Ovary (tissue), 7 donors: ENCODE measurements at regions not wholly inside any gene's neighbourhood (a gene's known extent, or its start where the extent isn't known, plus 50 kb on each side); places are given as distances from the start of the nearest gene placed in this dataset.

Experiments
- DNase-seq, 5 donors: peaks; one replicate each; pipeline ENCODE4 v3.0.0-alpha.2; 2019 to 2020
- H3K27ac ChIP-seq, 2 donors: fragments of 200-600 bp; one replicate each; pipeline versions ENCODE4 v1.5.1 to v1.8.0; 2019 to 2022
- H3K27me3 ChIP-seq: fragments of 200-600 bp; one replicate; pipeline ENCODE4 v1.8.0; 2022
- H3K36me3 ChIP-seq: fragments of 200-600 bp; sonication (generic); one replicate; pipeline ENCODE4 v1.5.1; 2019
- H3K4me1 ChIP-seq: one replicate; pipeline ENCODE4 v1.8.1; 2013; ENCODE audit warnings: mild to moderate bottlenecking, moderate library complexity; ENCODE audit not compliant: insufficient read depth
- H3K4me3 ChIP-seq: fragments of 200-600 bp; sonication (generic); one replicate; pipeline ENCODE4 v1.5.1; 2017
- H3K9me3 ChIP-seq, 2 donors: fragments of 200-600 bp in 1 of 2; sonication (generic) in 1 of 2; one replicate each; pipeline versions ENCODE4 v1.5.1 to v1.8.1; 2013 to 2019; ENCODE audit warnings: mild to moderate bottlenecking in 1 of 2, moderate library complexity in 1 of 2
- EP300 ChIP-seq: sonication (generic); formaldehyde crosslinking; IDR thresholded peaks from one replicate; pipeline ENCODE4 v1.6.1; 2017; ENCODE audit warnings: antibody characterized with exemption
- POLR2A ChIP-seq: fragments of 450-650 bp; IDR thresholded peaks from one replicate; pipeline ENCODE4 v1.6.1; 2017; ENCODE audit warnings: antibody characterized with exemption, mild to moderate bottlenecking, moderate library complexity
- WGBS, 3 donors: extraction: QIAGEN DNeasy Blood & Tissue Kit in 1 of 3; methylation state at CpG; one replicate each; pipeline versions ENCODE4 v1.1.5 to v1.1.7; 2013 to 2017; 5-methylcytosine and 5-hydroxymethylcytosine counted together
- intact Hi-C, 4 donors: fragments of 100-400 bp; cut with DNase I; formaldehyde crosslinking; loops; one replicate each; pipeline versions ENCODE4 v1.11.0 to v1.15.1; 2022 to 2023
- TF ChIP-seq, protein P1 (sequence below), 3 donors: fragments of 450-650 bp in 2 of 3; fragments of 200-600 bp in 1 of 3; IDR thresholded peaks; one replicate each; pipeline versions ENCODE4 v1.5.1 to v1.8.0; 2016 to 2022; ENCODE audit warnings: antibody characterized with exemption in 3 of 3, mild to moderate bottlenecking in 1 of 3
- donor health status: DM: no; HTN: no; CAD: no; lungs with moderate emphysema.
- donor health status: DM: no; HTN: no; CAD: no.
- donor health status: Bipolar disorder and iron deficiency.
- donor health status: DM: no; HTN: no; CAD: no.
- donor health status: DM: yes; HTN: yes; CAD: no.

DNA sequence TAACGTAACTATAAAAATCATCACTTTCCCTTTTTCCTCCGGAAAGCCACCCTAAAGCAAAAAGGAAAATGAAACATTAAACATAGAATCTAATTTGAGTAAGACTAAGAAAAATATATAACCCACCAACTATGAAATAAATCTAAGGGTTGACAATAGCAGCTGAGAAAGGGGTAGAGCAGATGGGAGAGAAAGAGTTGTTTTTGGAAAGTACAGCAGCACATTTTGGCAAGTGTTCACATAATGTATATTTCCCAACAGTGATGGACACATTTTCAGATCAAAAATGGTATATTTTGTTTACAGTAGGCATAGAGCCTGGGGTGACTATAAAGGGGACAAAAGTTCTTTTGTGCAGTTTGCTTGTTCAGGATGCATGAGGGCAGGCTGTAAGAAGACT lies 1287.4 kb upstream of the B3GALT2 start:
- WGBS, 3 donors, result 85 to 96% (median 90%) methylated on average over 2 of the region's 2 CpGs
- no peak for DNase-seq
- Histone ChIP-seq H3K36me3 (no peaks in the 10 kb centered on the region), H3K9me3 (no peaks in the 10 kb centered on the region), H3K4me1 (no peaks in the 10 kb centered on the region), H3K27me3 (no peaks in the 10 kb centered on the region), H3K27ac (no peak overlapping the region), H3K4me3 (no peak overlapping the region)
- TF ChIP-seq EP300 (no peak), POLR2A (no peak)
- TF ChIP-seq, protein P1, sequence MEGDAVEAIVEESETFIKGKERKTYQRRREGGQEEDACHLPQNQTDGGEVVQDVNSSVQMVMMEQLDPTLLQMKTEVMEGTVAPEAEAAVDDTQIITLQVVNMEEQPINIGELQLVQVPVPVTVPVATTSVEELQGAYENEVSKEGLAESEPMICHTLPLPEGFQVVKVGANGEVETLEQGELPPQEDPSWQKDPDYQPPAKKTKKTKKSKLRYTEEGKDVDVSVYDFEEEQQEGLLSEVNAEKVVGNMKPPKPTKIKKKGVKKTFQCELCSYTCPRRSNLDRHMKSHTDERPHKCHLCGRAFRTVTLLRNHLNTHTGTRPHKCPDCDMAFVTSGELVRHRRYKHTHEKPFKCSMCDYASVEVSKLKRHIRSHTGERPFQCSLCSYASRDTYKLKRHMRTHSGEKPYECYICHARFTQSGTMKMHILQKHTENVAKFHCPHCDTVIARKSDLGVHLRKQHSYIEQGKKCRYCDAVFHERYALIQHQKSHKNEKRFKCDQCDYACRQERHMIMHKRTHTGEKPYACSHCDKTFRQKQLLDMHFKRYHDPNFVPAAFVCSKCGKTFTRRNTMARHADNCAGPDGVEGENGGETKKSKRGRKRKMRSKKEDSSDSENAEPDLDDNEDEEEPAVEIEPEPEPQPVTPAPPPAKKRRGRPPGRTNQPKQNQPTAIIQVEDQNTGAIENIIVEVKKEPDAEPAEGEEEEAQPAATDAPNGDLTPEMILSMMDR (IDR thresholded peaks at IDR 0.05), result no peak
- intact Hi-C loops, result no loop called here

DNA sequence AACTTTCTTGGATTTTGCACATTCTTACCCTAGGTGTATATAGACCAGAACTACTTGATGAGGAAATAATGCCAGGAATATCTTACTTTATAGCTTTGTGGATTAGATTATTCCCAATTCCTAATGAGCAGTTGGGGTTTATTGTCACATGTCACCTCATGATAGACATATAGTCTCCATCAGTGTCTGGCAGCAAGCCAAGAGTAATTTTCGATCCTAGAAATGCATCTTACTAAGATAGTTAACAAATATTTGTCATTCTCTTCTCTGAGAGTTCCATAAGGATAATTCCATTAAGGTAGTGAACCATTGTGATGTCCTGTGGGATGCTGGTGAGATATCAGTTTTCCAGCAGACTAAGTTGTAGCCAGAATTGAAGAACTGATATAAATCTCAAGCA lies 1282.9 kb upstream of the B3GALT2 start:
- H3K27ac ChIP-seq, result no peak overlapping the region
- WGBS, 3 donors, result 68 to 70% (median 70%) methylated on average over 1 of the region's 1 CpG
- intact Hi-C loops, result no loop called here
- H3K9me3 ChIP-seq, result no peaks in the 10 kb centered on the region
- H3K4me3 ChIP-seq, result no peak overlapping the region
- no peaks in the 10 kb centered on the region for H3K36me3 ChIP-seq
- H3K27me3 ChIP-seq, result no peaks in the 10 kb centered on the region
- H3K4me1 ChIP-seq, result no peaks in the 10 kb centered on the region
- TF ChIP-seq POLR2A, result no peak
- DNase-seq, result no peak

DNA sequence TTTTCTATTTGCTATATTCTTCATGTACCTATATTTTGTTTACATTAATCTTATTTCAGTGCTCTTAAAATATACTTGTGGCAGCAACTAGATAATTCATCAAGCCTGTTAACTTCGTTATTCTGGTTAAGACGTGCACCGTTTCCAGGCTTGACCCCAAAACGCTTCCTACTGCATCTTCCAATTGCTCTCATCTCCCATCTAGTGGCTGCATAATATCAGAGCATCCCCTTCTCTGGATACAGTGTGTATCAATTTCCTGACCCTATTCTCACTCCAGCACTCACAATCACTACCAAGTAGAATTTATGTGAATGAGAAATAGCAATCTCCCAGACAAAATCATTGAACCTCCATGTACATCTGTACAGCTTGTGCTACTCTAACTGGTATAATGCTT lies 1280.3 kb upstream of the B3GALT2 start:
- no peaks in the 10 kb centered on the region for H3K36me3 ChIP-seq
- no peaks in the 10 kb centered on the region for H3K27me3 ChIP-seq
- H3K4me1 ChIP-seq, result no peaks in the 10 kb centered on the region
- TF ChIP-seq, protein P1 (IDR thresholded peaks at IDR 0.05), result no peak
- TF ChIP-seq POLR2A, result no peak
- no peak for TF ChIP-seq EP300
- H3K4me3 ChIP-seq, result no peak overlapping the region
- H3K27ac ChIP-seq, result no peak overlapping the region
- 61 to 74% (median 65%) methylated on average over 4 of the region's 4 CpGs for WGBS, 3 donors
- intact Hi-C loops, result no loop called here
- H3K9me3 ChIP-seq, result no peaks in the 10 kb centered on the region
- DNase-seq, result no peak

DNA sequence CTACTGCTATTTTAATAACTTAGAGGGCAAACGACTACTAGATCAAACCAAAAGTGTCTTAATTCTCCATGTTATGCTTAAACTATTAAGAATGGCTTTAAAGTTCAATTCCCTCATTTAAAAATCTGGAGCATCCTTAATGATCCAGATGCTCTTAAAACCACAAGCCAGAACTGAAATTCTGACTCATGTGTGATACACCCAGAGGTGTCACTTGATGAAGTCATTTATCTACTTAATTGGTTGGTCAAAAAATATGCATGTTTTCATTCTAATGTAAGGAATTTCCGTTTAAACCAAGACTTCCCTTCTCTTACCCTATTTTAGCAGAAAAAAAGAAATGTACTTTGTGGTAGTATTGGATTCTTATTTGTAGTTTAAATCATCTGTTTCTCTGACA lies 1261.2 kb upstream of the B3GALT2 start:
- H3K27me3 ChIP-seq, result no peaks in the 10 kb centered on the region
- intact Hi-C loops, result no loop called here
- WGBS, 3 donors, result 53 to 67% (median 63%) methylated on average over 2 of the region's 2 CpGs
- no peak overlapping the region for H3K4me3 ChIP-seq
- TF ChIP-seq, protein P1 (IDR thresholded peaks at IDR 0.05), result no peak
- no peak for TF ChIP-seq POLR2A
- TF ChIP-seq EP300, result no peak
- no peak overlapping the region for H3K27ac ChIP-seq
- DNase-seq, result no peak
- H3K9me3 ChIP-seq, result no peaks in the 10 kb centered on the region
- H3K4me1 ChIP-seq, result no peaks in the 10 kb centered on the region
- no peaks in the 10 kb centered on the region for H3K36me3 ChIP-seq

DNA sequence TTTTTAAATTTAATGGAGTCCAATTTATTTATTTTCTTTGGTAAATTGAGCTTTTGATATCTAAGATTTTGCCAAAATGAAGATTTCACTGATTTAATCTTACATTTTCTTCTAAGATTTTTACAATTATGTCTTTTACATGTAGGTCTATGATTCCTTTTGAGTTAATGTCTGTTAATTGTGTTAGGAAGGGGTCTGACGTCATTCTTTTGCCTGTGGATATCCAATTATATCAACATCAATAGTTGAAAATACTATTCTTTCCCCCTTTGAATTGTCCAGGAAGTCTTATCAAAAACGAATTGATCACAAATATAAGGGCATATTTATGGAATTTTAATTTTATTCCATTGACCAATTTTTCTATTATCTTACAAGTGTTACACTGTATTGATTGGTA lies 1258.8 kb upstream of the B3GALT2 start:
- Histone ChIP-seq H3K9me3 (no peaks in the 10 kb centered on the region), H3K27ac (no peak overlapping the region), H3K27me3 (no peaks in the 10 kb centered on the region), H3K36me3 (no peaks in the 10 kb centered on the region), H3K4me3 (no peak overlapping the region), H3K4me1 (no peaks in the 10 kb centered on the region)
- intact Hi-C loops, result no loop called here
- TF ChIP-seq, protein P1 (IDR thresholded peaks at IDR 0.05), result no peak
- TF ChIP-seq EP300 (no peak), POLR2A (no peak)
- WGBS, 3 donors, result 82 to 87% (median 82%) methylated on average over 2 of the region's 2 CpGs
- no peak for DNase-seq
